SK-N-MC (cell line): ENCODE measurements at regions not wholly inside any gene's neighbourhood (a gene's known extent, or its start where the extent isn't known, plus 50 kb on each side); places are given as distances from the start of the nearest gene placed in this dataset.

Experiments
- EZH2 ChIP-seq: fragments of 200-600 bp; sonication (generic); IDR thresholded peaks from one replicate; pipeline ENCODE4 v1.6.1; 2017; ENCODE audit warnings: antibody characterized with exemption
- POLR2AphosphoS5 ChIP-seq: IDR thresholded peaks from 2 replicates; pipeline ENCODE4 v1.6.1; 2012; ENCODE audit warnings: mild to moderate bottlenecking, low read depth, low read length, borderline replicate concordance

GRCh38 chr11:39586036-39586435 is 1873.4 kb downstream of the LRRC4C start:
- TF ChIP-seq EZH2 (no peak), POLR2AphosphoS5 (no peak)
